GM19238 (cell line): ENCODE measurements at regions not wholly inside any gene's neighbourhood (a gene's known extent, or its start where the extent isn't known, plus 50 kb on each side); places are given as distances from the start of the nearest gene placed in this dataset.

Experiments used
- DNase-seq: peaks from one replicate; pipeline ENCODE4 v3.0.0; 2011; ENCODE audit warnings: low spot score; ENCODE audit not compliant: insufficient read length

DNA sequence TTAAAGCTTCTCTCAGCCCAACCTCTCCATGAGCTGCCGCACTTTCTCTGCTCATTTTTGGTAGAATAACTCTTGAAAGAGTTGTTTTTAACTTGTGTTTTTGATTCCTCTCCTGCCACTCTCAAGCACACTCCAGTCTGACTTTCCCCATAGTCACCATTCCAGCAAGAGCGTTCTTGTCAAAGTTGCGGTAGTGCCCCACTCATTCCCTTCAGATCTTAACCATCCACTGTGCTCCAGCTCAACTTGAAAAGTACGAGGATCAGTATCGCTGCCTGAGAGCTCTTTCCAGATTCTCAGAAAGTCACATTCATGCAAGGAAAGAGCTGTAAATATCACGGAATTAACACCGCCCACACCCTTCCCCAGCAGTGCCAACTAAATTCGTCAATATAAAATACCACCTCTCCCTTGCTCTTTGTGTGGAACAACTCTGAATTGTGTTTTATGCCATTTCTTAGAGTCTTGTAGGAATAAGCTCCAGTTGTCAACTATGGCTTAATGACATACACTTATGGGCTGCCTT, 59.7 kb upstream of the IL15 start:
- no peak for DNase-seq

DNA sequence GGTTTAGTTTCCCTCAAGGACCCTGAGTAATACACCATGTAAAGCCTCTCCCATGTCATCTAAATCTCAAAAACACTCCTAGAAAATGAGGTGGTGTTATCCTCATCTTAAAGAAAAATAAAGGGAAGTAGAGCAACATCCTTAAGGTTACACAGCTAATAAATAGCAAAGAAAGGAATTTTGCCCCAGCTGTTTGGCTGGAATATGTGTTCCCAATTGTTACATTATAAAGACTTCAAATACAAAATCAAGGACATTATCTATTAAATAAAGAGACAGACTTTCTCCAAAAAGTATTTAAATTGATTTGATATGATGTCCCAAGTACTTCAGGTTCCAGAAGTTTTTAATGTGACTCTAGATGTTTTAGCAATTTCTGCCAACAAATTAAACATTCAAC, 57.9 kb upstream of the IL15 start:
- DNase-seq = no peak

DNA sequence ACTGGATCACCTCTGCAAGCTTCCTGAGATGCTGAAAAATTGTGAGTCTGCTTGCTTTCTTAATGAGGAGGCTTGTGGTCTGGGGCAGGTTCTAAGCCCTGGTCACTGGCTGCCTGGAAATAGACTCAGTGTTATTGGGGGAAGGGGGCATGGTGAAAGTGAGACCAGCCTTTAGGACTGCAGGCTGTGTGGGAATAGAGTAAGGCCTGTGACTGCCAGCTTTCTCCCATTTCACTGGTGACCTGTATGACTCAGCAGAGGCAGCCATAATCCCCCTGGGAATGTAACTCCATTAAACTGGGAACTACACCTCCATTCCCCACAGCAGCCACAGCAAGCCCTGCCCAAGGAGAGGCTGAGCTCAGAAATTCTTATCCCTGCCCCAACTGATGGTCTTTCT, 55.9 kb upstream of the IL15 start:
- no peak for DNase-seq
